HFF-Myc (cell line): ENCODE measurements at regions not wholly inside any gene's neighbourhood (a gene's known extent, or its start where the extent isn't known, plus 50 kb on each side); places are given as distances from the start of the nearest gene placed in this dataset.
"Not testable (repeated sequence)": the region's sequence is repeated elsewhere in the genome, so short reads cannot be mapped to it uniquely, and the experiment has no call there.

ENCODE experiments used
- DNase-seq: peaks from one replicate; pipeline ENCODE4 v3.0.0-alpha.2; 2011; ENCODE audit warnings: low read depth; ENCODE audit errors: extremely low read depth
- H3K4me3 ChIP-seq: replicated peaks from 2 replicates; pipeline ENCODE4 v1.5.1; 2011; ENCODE audit warnings: low read depth, mild to moderate bottlenecking, control low read depth, low read length
- TF ChIP-seq, protein P1 (sequence below): IDR thresholded peaks from 2 replicates; pipeline ENCODE4 v1.5.1; 2012; ENCODE audit warnings: mild to moderate bottlenecking, low read depth, low read length, control low read depth; ENCODE audit errors: missing control alignments

- H3K4me3 ChIP-seq: no peak overlapping the region
- TF ChIP-seq, protein P1, sequence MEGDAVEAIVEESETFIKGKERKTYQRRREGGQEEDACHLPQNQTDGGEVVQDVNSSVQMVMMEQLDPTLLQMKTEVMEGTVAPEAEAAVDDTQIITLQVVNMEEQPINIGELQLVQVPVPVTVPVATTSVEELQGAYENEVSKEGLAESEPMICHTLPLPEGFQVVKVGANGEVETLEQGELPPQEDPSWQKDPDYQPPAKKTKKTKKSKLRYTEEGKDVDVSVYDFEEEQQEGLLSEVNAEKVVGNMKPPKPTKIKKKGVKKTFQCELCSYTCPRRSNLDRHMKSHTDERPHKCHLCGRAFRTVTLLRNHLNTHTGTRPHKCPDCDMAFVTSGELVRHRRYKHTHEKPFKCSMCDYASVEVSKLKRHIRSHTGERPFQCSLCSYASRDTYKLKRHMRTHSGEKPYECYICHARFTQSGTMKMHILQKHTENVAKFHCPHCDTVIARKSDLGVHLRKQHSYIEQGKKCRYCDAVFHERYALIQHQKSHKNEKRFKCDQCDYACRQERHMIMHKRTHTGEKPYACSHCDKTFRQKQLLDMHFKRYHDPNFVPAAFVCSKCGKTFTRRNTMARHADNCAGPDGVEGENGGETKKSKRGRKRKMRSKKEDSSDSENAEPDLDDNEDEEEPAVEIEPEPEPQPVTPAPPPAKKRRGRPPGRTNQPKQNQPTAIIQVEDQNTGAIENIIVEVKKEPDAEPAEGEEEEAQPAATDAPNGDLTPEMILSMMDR: no peak
- DNase-seq: no peak
Observed at GRCh38 chr14:83085136-83085535, 1551.5 kb upstream of the SEL1L start.

DNA sequence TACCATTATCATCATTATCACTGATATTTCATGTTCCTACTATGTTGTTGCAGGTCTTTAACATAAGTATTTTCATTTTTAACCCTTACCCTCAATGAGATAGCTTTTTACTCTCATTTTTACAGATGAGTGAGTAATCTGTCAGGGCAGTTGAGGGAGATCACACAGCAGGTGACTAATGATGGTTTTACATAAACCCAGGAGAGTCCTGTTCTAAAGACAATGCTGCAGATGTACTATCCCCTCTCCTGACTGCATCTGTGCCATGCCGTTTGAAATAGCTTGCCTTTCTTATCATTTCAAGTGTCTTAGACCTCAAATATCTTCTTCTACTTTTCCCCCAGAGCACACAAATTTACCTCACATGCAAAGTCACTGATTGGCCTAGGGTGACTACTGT is 1552.1 kb upstream of the SEL1L start:
- DNase-seq: no peak
- H3K4me3 ChIP-seq: no peak overlapping the region
- TF ChIP-seq, protein P1: no peak

DNA sequence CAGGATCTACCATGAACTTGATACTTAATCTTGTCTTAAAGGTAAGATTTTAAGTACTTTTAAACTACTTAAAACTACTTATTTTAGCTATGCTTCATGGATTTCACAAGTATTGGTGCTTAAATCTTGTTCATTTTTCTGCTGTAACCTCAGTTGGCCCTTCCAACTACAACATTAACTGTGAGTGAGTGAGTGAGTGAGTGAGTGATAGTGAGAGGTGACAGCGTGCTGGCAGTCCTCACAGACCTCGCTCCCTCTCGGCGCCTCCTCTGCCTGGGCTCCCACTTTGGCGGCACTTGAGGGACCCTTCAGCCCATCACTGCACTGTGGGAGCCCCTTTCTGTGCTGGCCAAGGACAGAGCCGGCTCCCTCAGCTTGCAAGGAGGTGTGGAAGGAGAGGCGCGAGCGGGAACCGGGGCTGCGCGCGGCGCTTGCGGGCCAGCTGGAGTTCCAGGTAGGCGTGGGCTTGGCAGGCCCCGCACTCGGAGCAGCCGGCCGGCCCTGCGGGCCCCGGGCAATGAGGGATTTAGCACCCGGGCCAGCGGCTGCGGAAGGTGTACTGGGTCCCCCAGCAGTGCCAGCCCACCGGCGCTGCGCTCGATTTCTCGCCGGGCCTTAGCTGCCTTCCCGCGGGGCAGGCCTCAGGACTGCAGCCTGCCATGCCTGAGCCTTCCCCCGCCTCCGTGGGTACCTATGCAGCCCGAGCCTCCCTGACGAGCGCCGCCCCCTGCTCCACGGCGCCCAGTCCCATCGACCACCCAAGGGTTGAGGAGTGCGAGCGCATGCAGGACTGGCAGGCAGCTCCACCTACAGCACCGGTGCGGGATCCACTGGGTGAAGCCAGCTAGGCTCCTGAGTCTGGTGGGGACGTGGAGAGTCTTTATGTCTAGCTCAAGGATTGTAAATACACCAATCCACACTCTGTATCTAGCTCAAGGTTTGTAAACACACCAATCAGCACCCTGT is 1558.6 kb upstream of the SEL1L start:
- DNase-seq, H3K4me3 ChIP-seq: not testable (repeated sequence)

DNA sequence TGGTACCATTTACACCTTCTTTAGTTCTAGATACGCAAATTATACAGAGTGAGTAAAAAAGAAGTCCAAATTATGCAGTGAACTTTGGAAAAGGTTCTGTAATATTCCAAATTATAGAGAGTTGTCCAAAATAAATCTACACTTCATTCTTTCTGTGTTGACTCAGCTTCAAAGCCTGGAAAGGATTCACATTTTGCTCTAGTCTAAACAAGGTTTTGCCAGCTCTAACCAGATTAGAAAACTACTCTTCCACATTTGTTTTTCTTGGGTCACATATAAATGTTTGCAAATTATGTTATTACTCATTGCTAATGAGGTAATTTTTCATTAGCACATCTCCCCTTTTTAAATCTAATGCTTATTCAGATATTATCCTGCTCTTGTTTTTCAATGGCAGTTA is 1562.4 kb upstream of the SEL1L start:
- no peak for DNase-seq
- no peak overlapping the region for H3K4me3 ChIP-seq
- TF ChIP-seq, protein P1: no peak

- no peak for DNase-seq
- H3K4me3 ChIP-seq: no peak overlapping the region
- TF ChIP-seq, protein P1: no peak
Observed at GRCh38 chr14:83101846-83102245, 1568.2 kb upstream of the SEL1L start.

DNA sequence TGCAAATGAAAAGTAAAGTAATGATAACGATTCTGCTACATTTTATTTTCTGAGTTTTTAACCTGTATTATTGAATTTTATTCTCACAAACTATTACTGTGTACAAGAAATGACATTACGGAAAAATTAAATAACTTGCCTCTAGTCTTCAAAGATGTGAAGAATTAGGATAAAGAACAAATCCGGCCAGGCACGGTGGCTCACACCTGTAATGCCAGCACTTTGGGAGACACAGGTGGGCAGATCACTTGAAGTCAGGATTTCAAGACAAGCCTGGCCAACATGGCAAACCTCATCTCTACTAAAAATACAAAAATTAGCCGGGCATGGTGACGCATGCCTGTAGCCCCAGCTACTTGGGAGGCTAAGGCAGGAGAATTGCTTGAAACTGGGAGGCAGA is 1584.4 kb upstream of the SEL1L start:
- no peak for DNase-seq
- TF ChIP-seq, protein P1: no peak
- no peak overlapping the region for H3K4me3 ChIP-seq

DNA sequence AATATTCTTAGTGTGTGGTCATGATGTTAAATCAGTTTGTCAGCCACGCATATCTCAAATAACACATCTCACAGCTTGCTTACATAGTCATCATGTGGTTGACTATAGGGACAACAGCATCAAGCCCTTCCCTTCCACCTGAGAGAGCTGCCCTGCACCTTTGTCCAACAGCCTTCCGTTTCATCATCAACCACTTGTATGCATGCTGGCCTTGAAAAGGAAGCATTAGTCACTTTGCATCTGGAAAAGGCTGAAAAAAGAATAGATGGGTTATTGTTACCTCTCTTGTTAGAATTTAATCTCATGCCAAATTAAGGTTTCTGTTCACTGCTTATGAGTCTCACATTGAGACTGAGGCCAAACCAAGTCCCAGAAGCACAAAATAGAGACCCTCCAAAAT is 1586.5 kb upstream of the SEL1L start:
- no peak for DNase-seq
- TF ChIP-seq, protein P1: no peak
- no peak overlapping the region for H3K4me3 ChIP-seq
